ENCODE measurements at regions not wholly inside any gene's neighbourhood (a gene's known extent, or its start where the extent isn't known, plus 50 kb on each side); places are given as distances from the start of the nearest gene placed in this dataset.

DNA sequence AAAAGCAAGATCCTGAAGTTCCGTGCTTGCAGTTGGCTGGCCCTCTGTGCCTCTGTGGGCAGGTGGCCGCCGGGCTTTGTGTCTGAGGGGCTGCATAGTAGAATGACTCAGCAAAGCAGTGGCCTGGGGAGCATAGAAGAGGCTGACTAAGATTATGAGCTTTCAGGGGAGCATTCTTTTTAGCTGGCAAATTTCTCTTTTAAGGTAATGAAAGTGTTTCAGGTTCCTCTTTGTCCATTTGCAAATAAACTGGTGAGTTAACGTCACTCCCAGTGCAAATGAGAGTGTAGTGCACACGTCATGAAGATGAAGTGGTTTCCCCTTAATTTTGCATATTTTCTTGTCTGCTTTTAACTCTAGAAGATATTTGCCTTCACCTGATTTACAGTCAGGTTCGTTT lies 98.6 kb downstream of the BCL2L11 start:
- no peak for DNase-seq

DNA sequence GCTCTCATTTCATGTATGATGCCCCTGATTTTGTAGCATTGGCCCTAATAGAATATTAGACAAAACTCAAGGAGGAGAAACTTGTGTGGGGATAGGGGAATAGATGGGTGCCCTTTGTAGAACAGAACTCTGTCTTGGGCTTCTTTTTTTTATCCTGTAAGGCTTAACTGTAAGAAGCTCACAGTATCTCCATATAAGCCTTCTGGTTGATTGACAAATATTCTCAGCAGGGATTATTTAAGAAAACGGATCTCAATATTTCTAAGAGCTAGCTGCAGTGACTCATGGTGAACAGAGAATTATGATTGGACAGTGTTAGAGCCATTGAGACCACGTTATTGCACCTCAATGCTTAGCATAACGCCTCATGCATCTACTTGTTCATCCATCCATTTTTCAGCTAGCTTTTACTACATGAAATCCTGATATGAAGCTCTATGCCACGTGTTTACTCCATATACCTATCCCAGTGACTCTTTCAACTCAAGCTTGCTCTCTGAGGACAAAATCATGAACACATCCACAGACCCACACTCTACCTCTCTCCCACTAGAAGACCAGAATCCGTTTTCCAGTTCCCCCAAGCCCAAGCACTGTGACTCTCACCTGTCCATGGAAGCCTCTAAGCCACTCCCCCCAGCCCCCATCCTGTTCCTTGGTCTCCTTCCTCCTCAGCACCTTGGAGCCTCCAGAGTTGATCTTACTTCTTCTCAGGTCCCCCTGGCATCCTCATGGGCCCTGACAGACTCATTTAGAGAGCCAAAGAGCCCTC lies 99.2 kb downstream of the BCL2L11 start:
- no peak for DNase-seq

DNA sequence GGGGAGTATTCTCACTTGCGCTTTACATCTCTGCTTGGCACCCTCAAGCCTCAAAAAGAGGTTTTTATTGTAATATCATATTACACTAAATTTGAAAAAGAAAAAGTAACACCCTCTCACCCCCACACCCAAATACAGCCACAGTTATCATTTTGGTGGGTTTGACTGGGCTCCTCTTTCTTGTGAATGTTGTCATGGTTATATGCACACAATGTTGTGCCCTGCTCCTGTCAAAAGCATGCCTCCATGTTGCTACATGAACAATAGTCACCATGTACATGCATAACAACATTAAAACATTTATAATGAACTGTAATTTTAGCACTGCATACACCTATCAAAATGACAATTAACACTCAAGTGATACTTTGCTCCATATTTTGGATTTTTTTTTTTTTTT lies 100.2 kb downstream of the BCL2L11 start:
- DNase-seq = no peak

DNA sequence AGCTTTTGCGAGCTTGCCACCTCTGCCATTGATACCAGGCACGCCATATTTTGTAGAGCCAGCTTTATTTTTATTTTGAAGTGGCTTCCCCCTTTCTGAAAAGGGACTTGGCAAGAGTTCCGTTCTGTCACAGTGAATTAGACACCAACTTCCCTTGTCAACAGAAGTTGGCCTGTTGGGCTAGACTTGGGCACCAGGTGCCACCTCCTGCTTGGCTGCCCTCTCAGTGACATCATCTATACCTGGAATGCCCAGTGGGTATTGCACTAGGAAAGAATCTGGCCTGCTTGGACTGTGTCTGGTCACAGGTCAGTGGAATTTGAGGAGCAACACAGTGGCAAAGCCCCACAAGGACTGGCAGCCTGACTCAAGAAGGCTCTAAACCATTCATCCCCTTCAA lies 101.0 kb downstream of the BCL2L11 start:
- no peak for DNase-seq

DNA sequence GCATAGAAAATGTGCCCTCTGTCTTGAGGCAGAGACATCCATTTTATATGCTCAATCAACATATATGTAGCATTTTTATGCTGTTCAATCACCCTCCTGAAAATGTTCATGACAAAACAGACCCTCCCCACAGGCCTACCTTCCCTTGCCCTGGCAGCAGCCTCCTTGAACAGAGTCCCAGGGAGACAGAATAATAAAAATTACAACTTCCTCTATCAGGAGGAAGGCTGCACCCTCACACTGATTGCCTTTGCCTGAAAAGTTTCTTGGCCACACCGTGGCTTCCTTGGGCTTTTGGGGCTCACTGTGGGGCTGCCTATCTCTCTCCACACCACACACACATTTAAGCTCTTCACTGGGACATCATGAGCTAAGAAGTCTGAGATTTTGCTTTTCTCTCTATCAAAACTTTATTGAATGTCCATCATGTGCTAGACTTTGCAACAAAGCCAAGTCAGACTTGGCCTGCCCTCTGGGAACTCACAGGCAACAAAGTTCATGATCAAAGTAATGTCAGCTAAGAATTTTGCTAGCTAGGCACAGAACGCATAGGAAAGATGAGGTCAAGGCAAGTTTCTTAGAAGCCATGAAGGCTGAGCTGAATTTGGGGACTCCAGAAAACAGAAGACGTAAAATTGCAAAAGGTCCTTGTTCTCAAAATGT lies 101.6 kb downstream of the BCL2L11 start:
- DNase-seq = no peak

DNA sequence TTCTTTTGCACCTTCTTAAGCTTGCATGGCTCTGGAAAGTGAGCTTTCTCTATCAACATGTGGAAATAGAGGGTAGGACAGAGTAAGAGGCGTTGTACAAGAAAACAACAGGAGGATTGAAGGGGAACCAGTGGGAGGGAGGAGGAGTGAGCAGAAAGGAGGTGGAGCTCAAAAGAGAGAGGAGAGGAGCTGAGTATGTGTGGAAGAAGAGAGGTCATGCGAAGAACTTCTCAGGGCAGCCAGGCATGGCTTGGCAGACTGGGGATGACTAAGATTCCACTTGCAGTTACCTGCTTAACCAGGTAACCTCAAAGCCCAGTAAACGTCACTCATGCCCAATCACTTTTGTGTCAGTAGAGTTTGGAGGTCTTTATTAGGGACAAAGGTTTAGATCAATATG lies 105.1 kb downstream of the BCL2L11 start:
- no peak for DNase-seq

DNA sequence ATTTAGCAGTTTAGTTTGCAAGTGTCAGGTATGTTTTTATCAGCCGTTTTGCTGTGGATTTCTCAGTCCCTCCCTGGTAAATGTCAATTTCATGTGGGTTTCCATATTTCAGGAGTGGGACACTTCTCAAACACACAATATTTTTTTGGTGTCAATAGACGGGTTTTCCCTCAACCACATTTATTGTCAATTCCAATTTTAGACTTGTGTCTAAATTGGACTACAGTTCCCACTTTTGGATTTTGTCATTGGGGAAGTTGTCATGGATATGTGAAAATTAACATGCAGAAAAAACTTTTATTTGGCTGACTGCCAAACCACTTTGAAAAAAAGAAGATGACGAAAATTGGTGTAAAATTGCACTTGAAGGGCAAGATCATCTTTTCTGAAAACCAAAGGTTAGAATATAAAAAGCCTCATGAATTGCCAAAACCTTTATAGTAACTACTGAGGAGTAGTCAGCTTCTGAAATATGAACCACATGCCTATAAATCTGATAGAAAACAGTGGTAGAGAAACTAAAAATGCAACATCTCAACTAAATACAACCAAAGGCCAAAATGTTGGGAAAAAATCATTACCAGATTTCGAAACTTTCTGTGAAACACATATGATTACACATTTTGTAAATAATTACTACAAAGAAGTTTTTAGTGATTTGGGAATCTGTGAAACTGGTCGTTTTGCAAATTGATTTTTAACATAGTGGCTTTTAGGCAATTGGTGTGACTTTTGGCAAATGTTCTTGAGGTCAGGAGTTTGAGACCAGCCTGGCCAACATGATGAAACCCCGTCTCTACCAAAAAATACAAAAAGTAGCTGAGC lies 106.4 kb downstream of the BCL2L11 start:
- no peak for DNase-seq

DNA sequence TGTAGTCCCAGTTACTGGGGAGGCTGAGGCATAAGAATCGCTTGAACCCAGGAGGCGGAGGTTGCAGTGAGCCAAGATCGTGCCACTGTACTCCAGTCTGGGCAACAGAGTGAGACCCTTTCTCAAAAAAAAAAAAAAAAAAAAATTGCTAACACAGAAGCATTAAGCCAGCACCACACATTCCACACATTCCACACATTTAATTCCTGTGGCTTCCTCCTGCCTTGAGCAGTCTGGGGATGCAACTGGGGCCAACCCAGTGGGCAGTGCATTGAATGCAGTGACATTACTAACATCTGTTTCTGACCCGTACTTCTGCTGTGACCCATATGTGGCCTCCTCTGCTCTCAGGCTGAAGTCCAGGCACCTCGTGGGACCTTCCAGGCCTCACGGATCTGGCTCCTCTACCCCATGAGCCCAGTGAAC lies 107.0 kb downstream of the BCL2L11 start:
- DNase-seq = no peak

DNA sequence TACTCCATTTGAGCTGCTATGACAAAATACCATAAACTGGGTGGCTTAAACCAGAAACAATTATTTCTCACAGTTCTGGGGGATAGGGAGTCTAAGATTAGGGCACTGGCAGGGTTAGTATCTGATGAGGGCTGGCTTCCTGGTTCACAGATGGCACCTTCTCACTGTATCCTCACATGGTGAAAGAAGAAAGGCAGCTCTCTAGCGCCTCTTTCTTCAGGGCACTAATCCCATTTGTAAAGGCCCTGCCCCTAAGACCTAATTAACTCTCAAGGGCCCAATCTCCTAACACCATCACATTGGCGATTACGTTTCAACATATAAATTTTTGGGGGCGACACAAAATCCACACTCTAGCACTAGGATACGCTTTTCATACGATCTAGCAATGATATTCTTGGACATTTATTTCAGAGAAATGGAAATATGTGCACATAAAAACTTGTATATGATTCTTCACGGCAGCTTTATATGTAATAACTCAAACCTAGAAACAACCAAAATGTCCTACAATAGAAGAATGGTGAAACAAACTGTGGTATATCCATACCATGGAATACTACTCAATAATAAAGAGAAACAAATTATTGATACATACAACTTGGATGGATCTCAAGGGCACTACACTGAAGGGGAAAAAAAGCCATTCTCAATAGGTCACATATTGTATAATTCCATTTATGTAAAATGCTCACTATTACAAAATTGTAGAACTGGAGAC lies 111.0 kb downstream of the BCL2L11 start:
- DNase-seq = peak; percentile 0

DNA sequence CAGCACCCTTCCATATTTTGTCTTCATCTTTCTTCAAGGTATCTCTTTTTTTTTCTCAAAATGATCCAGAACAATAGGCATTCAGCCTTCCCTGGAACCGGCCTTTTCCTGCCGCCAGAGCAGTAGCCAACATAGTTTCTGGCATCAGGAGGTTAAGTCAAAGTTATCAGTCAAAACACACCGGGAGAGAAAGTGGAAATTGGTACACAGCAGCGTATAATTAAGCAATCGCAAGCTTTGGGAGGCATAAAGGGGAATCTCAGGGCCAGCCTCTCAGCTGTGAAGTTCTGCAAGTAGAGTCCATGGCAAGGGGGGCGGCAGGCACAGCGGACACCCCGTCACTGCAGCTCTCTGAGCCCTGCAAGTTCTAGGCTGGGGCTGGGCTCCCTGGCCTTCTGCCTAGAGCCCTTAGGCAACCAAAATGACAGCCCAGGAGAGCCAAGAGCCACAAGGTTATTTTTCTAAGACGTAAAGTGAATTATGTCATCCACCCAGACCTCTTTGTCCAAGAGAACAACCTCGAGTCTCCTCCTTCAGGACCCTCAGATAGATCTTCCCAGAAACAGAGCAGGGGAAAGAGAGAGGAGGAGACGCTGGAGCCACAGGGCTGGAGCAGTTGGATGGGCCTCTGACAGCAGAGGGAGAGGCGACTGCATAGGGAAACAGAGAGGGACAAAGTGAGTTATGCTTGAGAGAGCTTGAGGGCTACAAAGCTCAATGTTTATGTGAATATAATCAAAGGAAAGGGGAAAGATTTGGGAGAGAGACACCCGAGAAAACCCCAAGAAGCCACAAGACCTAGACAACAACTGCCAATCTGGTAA lies 114.7 kb downstream of the BCL2L11 start:
- DNase-seq = no peak

DNA sequence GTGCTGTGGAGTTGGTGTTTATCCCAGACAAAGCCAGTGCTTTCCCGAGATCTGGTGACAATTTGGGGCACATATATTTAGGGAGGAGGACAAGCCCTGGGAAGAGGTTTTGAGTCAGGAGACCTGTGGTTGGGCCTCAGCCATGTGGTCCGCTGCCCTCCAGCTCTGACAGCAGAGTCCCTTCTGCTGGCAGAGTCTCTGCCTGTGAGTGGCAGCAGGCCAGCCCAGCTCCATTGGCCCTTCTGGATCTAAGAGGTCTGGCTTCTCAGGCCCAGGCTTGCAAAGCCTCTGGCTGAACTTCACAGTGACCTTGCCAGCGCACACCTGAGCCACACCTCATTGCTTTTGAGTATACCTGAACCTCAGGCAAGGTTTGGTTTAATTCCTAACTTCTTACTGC lies 115.3 kb downstream of the BCL2L11 start:
- no peak for DNase-seq

DNA sequence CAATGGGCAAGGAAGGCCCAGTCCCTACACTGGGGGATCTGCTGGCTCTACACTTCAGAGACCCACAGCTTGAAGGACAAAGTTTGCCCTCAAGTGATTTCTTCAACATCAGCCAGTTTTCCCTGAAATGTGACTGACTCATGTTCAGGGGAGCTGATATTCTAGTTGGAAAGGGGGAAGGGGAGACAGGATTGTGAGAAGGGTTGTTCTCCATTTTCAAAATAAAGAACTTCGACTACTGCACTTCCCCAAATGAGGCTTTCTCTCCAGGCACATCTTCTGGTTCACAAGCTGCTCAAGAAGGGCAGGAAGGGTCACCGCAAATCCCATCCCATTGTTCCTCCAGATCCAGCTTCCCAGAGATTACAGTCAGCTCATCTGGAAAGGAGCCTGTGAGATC lies 117.6 kb downstream of the BCL2L11 start:
- DNase-seq = no peak

DNA sequence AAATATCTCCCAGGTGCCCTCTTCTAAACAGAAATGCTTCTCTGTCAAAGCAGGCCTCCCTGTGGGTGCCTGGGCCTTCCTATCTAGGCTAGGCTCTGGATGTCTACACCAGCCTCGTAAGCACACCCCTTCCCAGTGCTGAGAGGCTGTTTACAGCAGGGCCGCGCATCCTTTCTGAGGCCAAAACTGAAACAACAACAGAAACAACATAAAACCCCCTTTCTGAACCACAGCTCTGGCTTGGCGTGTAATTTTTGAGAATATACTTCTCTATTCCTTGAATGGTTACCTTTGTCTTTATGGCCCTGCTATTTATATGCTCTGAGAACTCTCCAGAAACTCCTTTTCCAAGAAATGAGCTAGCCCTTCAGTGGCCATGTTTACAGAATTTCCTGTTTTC lies 118.4 kb downstream of the BCL2L11 start:
- DNase-seq = no peak

DNA sequence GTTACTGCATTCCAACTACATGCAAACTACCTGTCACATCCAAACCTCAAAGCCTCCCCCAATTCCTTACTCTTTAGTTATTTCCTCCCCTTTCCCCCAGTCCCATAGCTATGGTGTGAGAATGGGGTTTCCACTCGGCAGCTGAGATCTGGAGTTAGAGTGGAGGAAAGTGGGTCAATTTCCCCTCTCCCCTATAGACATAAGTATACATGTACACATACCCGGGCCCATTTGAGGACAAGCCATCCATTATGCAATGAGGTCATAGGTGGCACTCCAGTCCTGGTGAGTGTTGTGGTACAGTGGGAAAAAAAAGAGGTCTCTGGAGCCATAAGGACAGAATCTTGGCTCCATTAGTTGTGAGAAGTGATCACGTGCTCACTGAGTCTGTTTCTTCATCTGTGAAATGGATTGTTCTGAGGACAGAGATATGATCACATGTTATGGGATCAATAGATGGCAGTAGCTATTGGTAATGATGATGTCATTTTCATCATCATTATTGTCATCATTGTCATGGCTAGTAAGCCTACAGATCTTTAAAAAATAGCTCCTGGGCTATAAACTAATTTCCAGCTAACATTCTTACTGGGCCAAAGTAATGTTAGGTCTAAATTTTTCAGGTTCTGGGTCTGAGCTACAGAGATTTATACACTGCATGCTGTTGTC lies 119.0 kb downstream of the BCL2L11 start:
- DNase-seq = no peak

DNA sequence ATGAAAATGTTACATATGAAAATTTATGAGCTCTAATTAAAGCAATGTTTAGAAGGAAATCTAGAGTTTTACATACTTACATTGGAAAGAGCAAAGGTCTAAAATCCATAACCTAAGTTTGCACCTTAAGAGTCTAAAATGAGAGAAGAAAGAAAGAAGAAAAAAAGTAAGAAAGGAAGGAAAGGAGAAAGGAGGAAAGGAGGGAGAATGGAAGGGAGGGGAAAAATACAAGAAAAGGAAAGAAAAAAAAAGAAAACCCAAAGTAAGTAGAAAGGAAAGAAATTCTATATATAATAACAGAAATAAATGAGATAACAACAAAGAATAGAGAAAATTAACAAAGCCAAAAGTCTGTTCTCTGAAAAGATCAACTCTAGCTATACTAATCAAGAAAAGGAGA lies 122.6 kb downstream of the BCL2L11 start:
- DNase-seq = no peak

DNA sequence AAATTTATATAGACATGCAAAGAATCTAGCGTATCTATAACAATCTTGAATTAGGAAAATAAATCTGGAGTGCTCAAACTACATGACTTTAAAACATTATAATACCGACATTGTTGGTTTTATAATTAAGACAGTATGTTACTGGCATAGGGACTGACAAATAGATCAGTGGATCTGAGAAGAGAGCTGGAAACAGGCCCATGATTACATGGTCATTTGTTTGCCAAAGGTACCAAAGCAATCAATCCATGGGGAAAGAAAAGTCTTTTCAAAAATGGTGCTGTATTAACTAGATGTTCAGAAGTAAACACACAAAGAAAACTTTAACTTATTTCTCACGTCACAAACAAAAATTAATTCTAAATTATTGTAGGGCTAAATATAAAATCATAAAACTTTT lies 124.2 kb downstream of the BCL2L11 start:
- DNase-seq = no peak

DNA sequence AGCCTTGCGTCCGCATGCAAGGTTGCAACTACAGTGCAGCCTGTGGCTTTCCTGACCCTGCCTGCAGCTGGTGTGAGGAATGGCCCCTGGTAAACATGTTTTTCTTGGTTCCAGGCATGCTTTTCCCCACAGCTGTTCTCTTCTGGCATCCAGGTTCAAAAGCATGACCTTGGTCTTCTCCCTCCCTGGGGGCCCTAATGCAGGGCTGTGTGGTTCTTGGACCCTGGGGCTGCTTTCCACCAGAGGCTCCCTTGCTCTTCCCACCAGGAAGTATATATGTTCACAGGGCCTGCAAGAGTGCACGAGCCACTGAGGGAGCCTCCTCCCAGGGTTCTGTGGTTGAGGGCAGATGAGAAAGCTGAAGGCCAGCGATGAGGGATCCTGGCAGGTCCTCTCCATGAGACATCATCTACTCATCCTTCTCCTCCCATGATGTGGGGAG lies 125.9 kb downstream of the BCL2L11 start:
- DNase-seq = no peak

DNA sequence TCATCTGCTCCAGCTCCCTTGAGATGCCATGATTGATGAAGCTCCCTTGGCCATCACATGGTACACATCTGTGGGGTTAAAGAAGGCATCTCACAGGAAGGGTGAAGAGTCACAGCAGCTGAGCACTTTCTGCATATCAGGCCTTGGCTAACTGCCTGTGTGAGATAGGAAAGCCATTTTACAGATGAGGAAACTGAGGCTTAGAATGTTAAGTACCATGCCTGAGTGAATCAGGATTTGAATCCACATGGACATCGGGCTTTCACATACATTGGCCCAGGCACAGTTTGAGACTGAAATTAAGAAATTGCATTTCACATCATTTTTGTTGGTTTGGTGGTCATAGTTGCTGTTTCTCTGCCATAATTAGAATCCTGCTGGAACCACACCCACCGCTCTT lies 126.8 kb downstream of the BCL2L11 start:
- DNase-seq = no peak

DNA sequence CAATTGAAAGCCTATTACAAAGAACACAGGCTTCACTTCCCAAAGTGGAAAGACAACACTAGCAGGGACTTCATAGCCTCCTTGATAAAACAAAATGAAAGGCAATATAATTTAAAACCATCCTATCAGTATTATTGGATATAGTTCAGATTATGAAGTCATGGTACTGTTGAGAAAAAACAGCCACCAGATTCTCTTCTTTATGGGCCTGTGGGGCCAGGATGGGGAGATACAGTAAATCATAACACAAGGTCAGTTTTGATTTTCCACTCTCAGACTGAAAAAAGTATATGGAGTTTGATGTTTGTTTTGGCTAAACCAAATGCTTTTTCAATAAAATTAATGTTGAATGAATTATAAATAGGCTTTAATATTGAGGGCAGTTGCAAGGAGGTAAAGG lies 129.1 kb downstream of the BCL2L11 start:
- no peak for DNase-seq

DNA sequence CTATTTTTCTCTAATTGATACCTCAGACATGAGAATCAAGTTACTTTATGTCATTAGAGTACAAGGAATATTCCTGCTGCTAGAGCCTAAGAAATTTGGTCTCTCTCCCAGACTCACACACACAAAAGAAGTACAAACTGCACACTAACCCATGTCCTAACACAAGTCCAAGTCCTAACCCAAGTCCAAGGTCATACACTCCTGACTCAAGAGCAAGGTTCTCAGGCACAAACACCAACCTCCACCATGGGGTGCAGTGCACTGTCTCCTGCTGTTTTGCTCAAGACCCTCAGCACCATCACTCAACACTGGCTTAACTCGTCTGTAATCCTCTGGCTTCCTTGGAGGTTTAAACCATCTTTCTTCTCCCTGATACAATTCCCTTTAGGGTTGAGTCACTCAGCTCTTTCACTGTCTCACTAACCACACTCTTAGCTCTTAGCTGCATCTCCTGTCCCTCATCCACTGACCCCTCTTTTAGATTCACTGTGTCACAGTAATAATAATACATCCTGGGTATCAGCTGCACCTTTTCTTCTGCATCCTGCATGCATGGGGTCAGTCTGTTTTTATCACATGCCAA lies 129.8 kb downstream of the BCL2L11 start:
- no peak for DNase-seq

DNA sequence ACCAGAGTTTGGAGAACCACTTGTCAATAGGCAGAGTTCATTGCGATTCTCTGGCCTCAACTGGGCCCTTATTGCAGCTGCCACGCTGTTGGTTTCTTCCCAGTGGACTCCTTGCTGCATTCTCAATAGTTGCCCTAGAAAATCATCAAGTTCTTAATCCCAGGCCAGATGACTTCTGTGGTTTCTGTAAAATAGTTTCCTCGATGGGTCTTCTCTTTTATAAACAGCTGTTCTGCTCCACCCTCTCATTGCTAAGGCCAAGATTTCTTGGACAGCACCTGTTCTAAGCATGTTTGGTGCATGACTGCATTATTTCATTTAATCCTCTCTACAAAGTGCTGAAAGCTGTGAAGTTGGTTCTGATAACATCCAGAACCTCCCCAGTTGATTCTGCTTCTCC lies 131.0 kb downstream of the BCL2L11 start:
- no peak for DNase-seq
